ENCODE measurements at regions not wholly inside any gene's neighbourhood (a gene's known extent, or its start where the extent isn't known, plus 50 kb on each side); places are given as distances from the start of the nearest gene placed in this dataset.

DNA sequence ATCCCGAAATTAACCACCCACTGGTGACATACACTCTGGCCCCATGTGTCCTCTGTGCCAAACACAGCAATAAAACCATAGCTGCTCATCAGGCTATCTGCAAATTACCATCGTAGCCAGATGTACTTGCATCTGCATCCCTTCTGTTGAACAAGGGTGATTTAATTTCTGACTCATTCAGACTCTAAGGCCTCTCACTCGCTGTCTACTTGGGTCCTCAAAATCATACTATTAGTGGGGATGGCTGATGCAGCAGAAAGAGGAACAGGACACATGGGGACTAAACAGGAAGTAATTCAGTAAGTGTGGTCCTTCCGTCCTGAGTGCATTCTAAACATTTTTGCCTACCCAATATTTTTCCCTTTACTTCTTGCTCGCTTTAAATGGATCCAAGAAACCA, 2275.0 kb upstream of the PCDH20 start:
- no peaks in the 10 kb centered on the region for H3K4me1 ChIP-seq (replicated peaks)
- H3K9me3 ChIP-seq, result no peaks in the 10 kb centered on the region
- WGBS, result 83% methylated on average over 5 of the region's 5 CpGs
- TF ChIP-seq POLR2A (IDR thresholded peaks at IDR 0.05) (no peak), POLR2AphosphoS5 (IDR thresholded peaks at IDR 0.05) (no peak), CTCF (IDR thresholded peaks at IDR 0.05) (no peak)
- DNase-seq (ENCODE audit: low spot score), result no peak
- no peak overlapping the region for H3K27ac ChIP-seq
- H3K36me3 ChIP-seq, result no peaks in the 10 kb centered on the region
- no peak overlapping the region for H3K4me3 ChIP-seq
- H3K27me3 ChIP-seq (replicated peaks; ENCODE audit: insufficient read depth), result no peaks in the 10 kb centered on the region
- intact Hi-C loops (cut with DNase I), result no loop called here

GRCh38 chr13:63684822-63685221, 2269.2 kb upstream of the PCDH20 start:
- Histone ChIP-seq H3K4me1 (replicated peaks) (no peaks in the 10 kb centered on the region), H3K27ac (no peak overlapping the region), H3K27me3 (replicated peaks; ENCODE audit: insufficient read depth) (no peaks in the 10 kb centered on the region), H3K4me3 (no peak overlapping the region), H3K9me3 (no peaks in the 10 kb centered on the region), H3K36me3 (no peaks in the 10 kb centered on the region)
- DNase-seq (ENCODE audit: low spot score), result no peak
- TF ChIP-seq POLR2A (IDR thresholded peaks at IDR 0.05) (no peak), CTCF (IDR thresholded peaks at IDR 0.05) (no peak), POLR2AphosphoS5 (IDR thresholded peaks at IDR 0.05) (no peak)
- intact Hi-C loops (cut with DNase I), result no loop called here

DNA sequence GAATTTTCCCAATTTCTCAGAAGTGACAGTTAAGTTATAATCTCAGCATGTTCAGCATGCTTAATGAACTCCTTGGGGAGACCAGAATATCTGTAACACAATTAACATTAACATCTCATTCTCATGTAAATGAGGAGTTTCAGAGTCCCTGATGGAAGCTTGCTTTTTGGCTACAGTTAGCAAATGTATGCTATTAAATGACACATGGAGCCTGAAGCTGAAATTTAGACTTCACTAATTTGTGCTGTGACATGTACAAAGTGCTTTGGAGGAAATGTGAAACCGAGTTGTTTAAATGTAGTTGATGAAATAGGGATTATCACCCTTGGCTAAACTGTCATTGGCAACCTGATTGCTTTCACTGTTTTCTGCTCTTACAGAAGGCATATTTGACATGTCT, 2265.1 kb upstream of the PCDH20 start:
- TF ChIP-seq POLR2A (IDR thresholded peaks at IDR 0.05) (no peak), CTCF (IDR thresholded peaks at IDR 0.05) (no peak), POLR2AphosphoS5 (IDR thresholded peaks at IDR 0.05) (no peak)
- no peaks in the 10 kb centered on the region for H3K27me3 ChIP-seq (replicated peaks; ENCODE audit: insufficient read depth)

DNA sequence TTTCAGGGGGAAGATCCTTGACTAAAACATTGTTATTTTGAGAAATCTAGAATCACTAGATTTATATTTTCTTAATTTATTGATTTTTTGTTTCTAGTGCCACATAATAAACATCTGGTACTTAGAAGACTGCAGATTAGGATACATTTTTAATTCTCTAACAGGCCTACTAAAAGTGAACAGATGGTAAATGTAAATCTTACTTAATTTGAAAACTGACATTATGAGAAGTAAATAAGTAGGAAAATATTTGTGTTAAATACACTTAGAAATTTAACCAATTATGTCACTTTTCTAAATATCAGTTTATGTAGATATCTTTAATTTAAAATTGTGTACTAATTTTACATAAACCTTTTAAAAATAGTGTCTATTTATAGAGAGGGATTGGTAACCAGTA, 2255.6 kb upstream of the PCDH20 start:
- Histone ChIP-seq H3K9me3 (no peaks in the 10 kb centered on the region), H3K36me3 (no peaks in the 10 kb centered on the region), H3K27me3 (replicated peaks; ENCODE audit: insufficient read depth) (no peaks in the 10 kb centered on the region), H3K4me1 (replicated peaks) (no peaks in the 10 kb centered on the region), H3K4me3 (no peak overlapping the region), H3K27ac (no peak overlapping the region)
- intact Hi-C loops (cut with DNase I), result no loop called here
- DNase-seq (ENCODE audit: low spot score), result no peak
- no peak for TF ChIP-seq POLR2A (IDR thresholded peaks at IDR 0.05)
- no peak for TF ChIP-seq POLR2AphosphoS5 (IDR thresholded peaks at IDR 0.05)
- no peak for TF ChIP-seq CTCF (IDR thresholded peaks at IDR 0.05)

More for the DNA sequence above, 2265.1 kb upstream of the PCDH20 start:
- intact Hi-C loops (cut with DNase I), result no loop called here
- H3K4me3 ChIP-seq, result no peak overlapping the region
- no peak for DNase-seq (ENCODE audit: low spot score)
- no peak overlapping the region for H3K27ac ChIP-seq
- H3K36me3 ChIP-seq, result no peaks in the 10 kb centered on the region
- 39% methylated on average over 1 of the region's 1 CpG for WGBS
- no peaks in the 10 kb centered on the region for H3K9me3 ChIP-seq
- no peaks in the 10 kb centered on the region for H3K4me1 ChIP-seq (replicated peaks)

DNA sequence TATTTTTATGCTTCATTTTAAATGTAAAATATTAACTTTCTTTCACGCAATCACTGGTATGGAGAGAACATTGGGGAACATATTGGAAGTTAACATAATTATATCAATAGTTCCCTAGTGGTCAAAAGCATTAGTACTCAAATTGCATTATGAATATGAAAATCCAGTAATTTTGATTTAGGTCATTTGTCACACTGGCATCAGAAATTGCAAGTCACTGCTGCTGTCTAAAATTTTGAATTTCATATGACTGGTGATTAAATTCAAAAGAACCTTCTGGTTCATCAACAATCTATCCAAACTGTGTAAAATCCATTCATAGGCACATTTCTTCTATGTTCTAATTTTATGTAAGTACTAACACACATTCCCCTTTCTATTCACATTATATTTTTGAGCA, 2235.7 kb upstream of the PCDH20 start:
- no peaks in the 10 kb centered on the region for H3K4me1 ChIP-seq (replicated peaks)
- H3K9me3 ChIP-seq, result no peaks in the 10 kb centered on the region
- TF ChIP-seq CTCF (IDR thresholded peaks at IDR 0.05) (no peak), POLR2A (IDR thresholded peaks at IDR 0.05) (no peak), POLR2AphosphoS5 (IDR thresholded peaks at IDR 0.05) (no peak)
- no peaks in the 10 kb centered on the region for H3K27me3 ChIP-seq (replicated peaks; ENCODE audit: insufficient read depth)
- no peaks in the 10 kb centered on the region for H3K36me3 ChIP-seq
- H3K4me3 ChIP-seq, result no peak overlapping the region
- no peak overlapping the region for H3K27ac ChIP-seq
- WGBS, result 93% methylated on average over 1 of the region's 1 CpG
- no peak for DNase-seq (ENCODE audit: low spot score)
- intact Hi-C loops (cut with DNase I), result no loop called here

All from prostate gland (tissue), 2 donors.